ENCODE measurements at regions not wholly inside any gene's neighbourhood (a gene's known extent, or its start where the extent isn't known, plus 50 kb on each side); places are given as distances from the start of the nearest gene placed in this dataset.

- intact Hi-C loops (cut with micrococcal nuclease; ENCODE audit: unreplicated experiment), result loop anchor here (10.0 kb wide), 1 partner anchor 1029 kb away; no protein-coding TSS in a partner anchor
- Histone ChIP-seq H3K4me3 (no peak overlapping the region), H4K20me1 (ENCODE audit: insufficient read depth) (no peaks in the 10 kb centered on the region), H3K4me1 (replicated peaks; ENCODE audit: insufficient read depth) (no peaks in the 10 kb centered on the region), H3K27me3 (ENCODE audit: insufficient read depth, low read depth) (no peaks in the 10 kb centered on the region), H3K9me3 (ENCODE audit: insufficient read depth, low read depth) (peaks cover 4% of the 10 kb centered on the region; the same call in 1 of the 2 replicates), H2AFZ (no peak overlapping the region), H3K4me2 (no peak overlapping the region), H3K9me2 (ENCODE audit: insufficient read depth) (no peaks in the 10 kb centered on the region), H3F3A (ENCODE audit: insufficient read depth, low read depth) (no peaks in the 10 kb centered on the region; the same call in 1 of the 2 replicates), H3K36me3 (ENCODE audit: low read depth) (no peaks in the 10 kb centered on the region), H3K79me2 (ENCODE audit: low read depth) (no peaks in the 10 kb centered on the region), H3K27ac (no peak overlapping the region)
- POLR2A ChIA-PET (ENCODE audit: unreplicated experiment), result no interaction called here
- DNase-seq, result peak in 1 of 2 experiments; percentile 26
- CTCF ChIA-PET, result interaction anchor here (0.6 to 0.7 kb wide), 2 partner anchors 318 to 1461 kb away, joined by 3 to 4 read pairs; no protein-coding TSS in a partner anchor
- BruUV-seq (replicated peaks), result no TSS peak
- TF ChIP-seq CTCF (conservative IDR thresholded peaks at IDR 0.05) (peak; percentile 45), EZH2 (IDR thresholded peaks at IDR 0.05; ENCODE audit: low read depth) (no peak)
Observed at GRCh38 chr17:71085238-71086033, 916.1 kb downstream of the KCNJ2 start.

- Histone ChIP-seq H3K36me3 (ENCODE audit: low read depth) (no peaks in the 10 kb centered on the region), H3K9me3 (ENCODE audit: insufficient read depth, low read depth) (no peaks in the 10 kb centered on the region; the same call in 1 of the 2 replicates), H2AFZ (no peak overlapping the region), H3K9me2 (ENCODE audit: insufficient read depth) (no peaks in the 10 kb centered on the region), H3K4me2 (no peak overlapping the region), H3K4me1 (replicated peaks; ENCODE audit: insufficient read depth) (no peaks in the 10 kb centered on the region), H3F3A (ENCODE audit: insufficient read depth, low read depth) (no peaks in the 10 kb centered on the region; the same call in 1 of the 2 replicates), H3K27me3 (ENCODE audit: insufficient read depth, low read depth) (no peaks in the 10 kb centered on the region), H4K20me1 (ENCODE audit: insufficient read depth) (no peaks in the 10 kb centered on the region), H3K4me3 (no peak overlapping the region), H3K27ac (no peak overlapping the region), H3K79me2 (ENCODE audit: low read depth) (no peaks in the 10 kb centered on the region)
- ChIA-PET POLR2A (ENCODE audit: unreplicated experiment) (no interaction called here), CTCF (no interaction called here)
- TF ChIP-seq CTCF (conservative IDR thresholded peaks at IDR 0.05) (no peak), EZH2 (IDR thresholded peaks at IDR 0.05; ENCODE audit: low read depth) (no peak)
- BruUV-seq (replicated peaks), result no TSS peak
- intact Hi-C loops (cut with micrococcal nuclease; ENCODE audit: unreplicated experiment), result loop anchor here (10.0 kb wide), 1 partner anchor 1025 kb away; no protein-coding TSS in a partner anchor
- no peak for DNase-seq
Observed at GRCh38 chr17:71089431-71089830, 920.1 kb downstream of the KCNJ2 start.

- H3K4me3 ChIP-seq, result no peak overlapping the region
- H3K27ac ChIP-seq, result no peak overlapping the region
- no peak overlapping the region for H2AFZ ChIP-seq
- BruUV-seq (replicated peaks), result no TSS peak
- H3K9me3 ChIP-seq (ENCODE audit: insufficient read depth, low read depth), result no peaks in the 10 kb centered on the region
- no peaks in the 10 kb centered on the region for H3K79me2 ChIP-seq (ENCODE audit: low read depth)
- H3K9me2 ChIP-seq (ENCODE audit: insufficient read depth), result no peaks in the 10 kb centered on the region
- no peaks in the 10 kb centered on the region for H3F3A ChIP-seq (ENCODE audit: insufficient read depth, low read depth)
- no peaks in the 10 kb centered on the region for H3K27me3 ChIP-seq (ENCODE audit: insufficient read depth, low read depth)
- no peaks in the 10 kb centered on the region for H4K20me1 ChIP-seq (ENCODE audit: insufficient read depth)
- no peak for DNase-seq
- H3K4me1 ChIP-seq (replicated peaks; ENCODE audit: insufficient read depth), result no peaks in the 10 kb centered on the region
- TF ChIP-seq CTCF (conservative IDR thresholded peaks at IDR 0.05) (no peak), EZH2 (IDR thresholded peaks at IDR 0.05; ENCODE audit: low read depth) (no peak)
- H3K36me3 ChIP-seq (ENCODE audit: low read depth), result no peaks in the 10 kb centered on the region
- intact Hi-C loops (cut with micrococcal nuclease; ENCODE audit: unreplicated experiment), result no loop called here
- H3K4me2 ChIP-seq, result no peak overlapping the region
- POLR2A ChIA-PET (ENCODE audit: unreplicated experiment), result no interaction called here
- CTCF ChIA-PET, result no interaction called here
Observed at GRCh38 chr17:71098071-71098470, 928.7 kb downstream of the KCNJ2 start.

Measured in PC-9 (cell line).